RWPE1 (cell line): ENCODE measurements at regions not wholly inside any gene's neighbourhood (a gene's known extent, or its start where the extent isn't known, plus 50 kb on each side); places are given as distances from the start of the nearest gene placed in this dataset.

Source experiments
- CTCF ChIA-PET: fragments of 350-600 bp; sonication (Branson Sonifier 250); formaldehyde crosslinking; extraction: SDS; loops from one replicate; lab custom pipeline; 2021; lab: Yijun Ruan, JAX
- POLR2A ChIA-PET: fragments of 400-600 bp; formaldehyde crosslinking; extraction: SDS; loops from one replicate; lab custom pipeline; 2020; ENCODE audit warnings: antibody characterized with exemption; ENCODE audit not compliant: low non-redundant PET; lab: Yijun Ruan, JAX
- DNase-seq: peaks from one replicate; pipeline ENCODE4 v3.0.0; 2012; ENCODE audit warnings: low spot score
- H3K27ac ChIP-seq: fragments of 450-650 bp; 2 replicates; pipeline ENCODE4 v1.5.1; 2017
- CTCF ChIP-seq: fragments of 450-650 bp; conservative IDR thresholded peaks from 2 replicates; pipeline ENCODE4 v1.5.1; 2017; ENCODE audit warnings: low read depth, mild to moderate bottlenecking

- no peak for TF ChIP-seq CTCF
- DNase-seq, result no peak
- POLR2A ChIA-PET, result no interaction called here
- H3K27ac ChIP-seq, result no peak overlapping the region
- CTCF ChIA-PET, result interaction anchor here (0.5 kb wide), 1 partner anchor 11 kb away, joined by 4 read pairs; no protein-coding TSS in a partner anchor
Measured at GRCh38 chr20:51861726-51862466, 59.6 kb upstream of the SALL4 start.

- TF ChIP-seq CTCF, result no peak
- DNase-seq, result peak; percentile 39
- CTCF ChIA-PET, result interaction anchor here (0.6 kb wide), 2 partner anchors 29 to 215 kb away, joined by 3 read pairs; no protein-coding TSS in a partner anchor
- POLR2A ChIA-PET, result no interaction called here
- peak overlapping the region; percentile 52 for H3K27ac ChIP-seq
Measured at GRCh38 chr20:51860111-51860882, 58.0 kb upstream of the SALL4 start.

GRCh38 chr20:51856432-51856831, 54.1 kb upstream of the SALL4 start:
- ChIA-PET POLR2A (no interaction called here), CTCF (no interaction called here)
- TF ChIP-seq CTCF, result no peak
- no peak overlapping the region for H3K27ac ChIP-seq
- DNase-seq, result no peak

GRCh38 chr20:51854921-51855320, 52.6 kb upstream of the SALL4 start:
- no peak for TF ChIP-seq CTCF
- peak; percentile 41 for DNase-seq
- ChIA-PET POLR2A (no interaction called here), CTCF (interaction anchor here (0.6 kb wide), 1 partner anchor 55 kb away, joined by 3 read pairs; no protein-coding TSS in a partner anchor)
- H3K27ac ChIP-seq, result no peak overlapping the region
